Dendritic cell treated with granulocyte-macrophage colony-stimulating factor and Interleukin-4, amounts not matched to agents 40 ng/mL and 50 ng/mL, for 4 days (primary cell): ENCODE measurements at regions not wholly inside any gene's neighbourhood (a gene's known extent, or its start where the extent isn't known, plus 50 kb on each side); places are given as distances from the start of the nearest gene placed in this dataset.

ENCODE experiments used
- H3K27ac Mint-ChIP-seq: one replicate; pipeline ENCODE4 v1.8.0; 2022; ENCODE audit warnings: mild to moderate bottlenecking, mixed read lengths
- H3K27me3 Mint-ChIP-seq: one replicate; pipeline ENCODE4 v1.8.0; 2022; ENCODE audit warnings: mild to moderate bottlenecking, mixed read lengths
- H3K36me3 Mint-ChIP-seq: one replicate; pipeline ENCODE4 v1.8.0; 2022; ENCODE audit warnings: low read depth, mixed read lengths
- H3K4me1 Mint-ChIP-seq: one replicate; pipeline ENCODE4 v1.8.0; 2022; ENCODE audit warnings: low read depth, mixed read lengths
- H3K4me3 Mint-ChIP-seq: one replicate; pipeline ENCODE4 v1.8.0; 2022; ENCODE audit warnings: mild to moderate bottlenecking, moderate library complexity, mixed read lengths
- H3K9me3 Mint-ChIP-seq: one replicate; pipeline ENCODE4 v1.8.0; 2022; ENCODE audit warnings: mixed read lengths
- intact Hi-C: fragments of 100-400 bp; cut with micrococcal nuclease; formaldehyde crosslinking; loops from one replicate; pipeline ENCODE4 v1.15.0; 2022

DNA sequence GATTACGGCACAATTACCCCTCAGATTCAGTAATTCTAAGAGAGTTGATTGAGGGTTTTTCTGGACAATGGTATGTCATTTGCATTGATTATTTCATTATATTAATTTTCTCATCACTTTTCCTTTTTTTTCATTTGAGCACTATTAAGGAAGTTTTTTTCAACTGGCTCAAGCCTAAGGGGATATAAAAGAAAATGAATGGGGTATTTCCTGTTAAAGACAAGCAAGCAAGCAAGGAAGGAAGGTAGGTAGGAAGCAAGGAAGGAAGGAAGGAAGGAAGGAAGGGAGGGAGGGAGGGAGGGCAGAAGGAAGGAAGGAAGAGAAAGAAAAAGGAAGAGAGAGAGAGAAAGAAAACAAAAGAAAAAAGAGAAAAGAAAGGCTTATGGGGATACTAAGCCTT is 620.3 kb downstream of the DIAPH3 start:
- Mint-ChIP-seq H3K27ac (no peak overlapping the region), H3K4me1 (no peaks in the 10 kb centered on the region), H3K9me3 (peaks cover 5% of the 10 kb centered on the region), H3K36me3 (no peaks in the 10 kb centered on the region), H3K27me3 (no peaks in the 10 kb centered on the region), H3K4me3 (no peak overlapping the region)
- intact Hi-C loops: loop anchor here (10.0 kb wide), 1 partner anchor 131 kb away; no protein-coding TSS in a partner anchor

DNA sequence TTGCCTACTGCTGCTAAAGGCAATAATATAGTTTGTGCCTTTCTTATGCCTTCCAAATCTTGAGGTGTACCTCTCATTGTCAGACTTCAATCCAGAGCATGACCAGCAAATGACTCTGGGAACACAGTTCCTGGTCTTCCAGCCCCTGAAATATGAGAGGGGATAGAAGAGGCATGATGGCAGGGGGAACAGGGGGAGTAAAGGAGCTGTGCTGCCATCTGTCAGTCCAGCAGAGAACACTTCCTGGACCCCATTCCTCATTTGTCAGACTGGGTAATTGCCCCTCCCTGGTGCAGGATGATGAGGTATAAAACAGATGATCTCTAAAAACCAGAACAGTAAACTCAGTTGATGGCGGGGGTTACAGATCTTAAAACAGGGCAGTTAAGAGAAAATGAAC is 618.7 kb downstream of the DIAPH3 start:
- Mint-ChIP-seq H3K27ac (no peak overlapping the region), H3K9me3 (peaks cover 16% of the 10 kb centered on the region), H3K27me3 (no peaks in the 10 kb centered on the region), H3K36me3 (no peaks in the 10 kb centered on the region), H3K4me1 (no peaks in the 10 kb centered on the region), H3K4me3 (no peak overlapping the region)
- intact Hi-C loops: loop anchor here (10.0 kb wide), 1 partner anchor 130 kb away; no protein-coding TSS in a partner anchor

DNA sequence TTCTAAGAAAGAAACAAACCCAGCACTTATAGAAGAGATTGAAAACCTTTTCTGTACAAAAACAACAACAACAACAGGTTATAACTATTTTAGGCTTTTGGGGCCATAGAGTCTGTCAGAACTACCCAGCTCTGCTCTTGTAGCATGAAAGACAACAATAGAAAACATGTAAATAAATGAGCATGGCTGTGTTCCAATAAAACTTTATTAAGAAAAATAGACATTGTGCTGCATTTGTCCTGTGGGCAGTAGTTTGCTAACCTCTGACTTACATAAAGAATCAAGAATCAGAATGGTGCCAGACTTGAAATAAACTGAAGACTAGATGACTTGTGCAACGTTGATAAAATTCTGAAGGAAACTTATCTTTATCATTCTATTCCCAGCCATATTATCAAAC is 617.5 kb downstream of the DIAPH3 start:
- no peaks in the 10 kb centered on the region for H3K36me3 Mint-ChIP-seq
- intact Hi-C loops: loop anchor here (10.0 kb wide), 1 partner anchor 129 kb away; no protein-coding TSS in a partner anchor
- H3K4me1 Mint-ChIP-seq: no peaks in the 10 kb centered on the region
- no peak overlapping the region for H3K27ac Mint-ChIP-seq
- H3K9me3 Mint-ChIP-seq: peaks cover 28% of the 10 kb centered on the region
- H3K27me3 Mint-ChIP-seq: no peaks in the 10 kb centered on the region
- H3K4me3 Mint-ChIP-seq: no peak overlapping the region

DNA sequence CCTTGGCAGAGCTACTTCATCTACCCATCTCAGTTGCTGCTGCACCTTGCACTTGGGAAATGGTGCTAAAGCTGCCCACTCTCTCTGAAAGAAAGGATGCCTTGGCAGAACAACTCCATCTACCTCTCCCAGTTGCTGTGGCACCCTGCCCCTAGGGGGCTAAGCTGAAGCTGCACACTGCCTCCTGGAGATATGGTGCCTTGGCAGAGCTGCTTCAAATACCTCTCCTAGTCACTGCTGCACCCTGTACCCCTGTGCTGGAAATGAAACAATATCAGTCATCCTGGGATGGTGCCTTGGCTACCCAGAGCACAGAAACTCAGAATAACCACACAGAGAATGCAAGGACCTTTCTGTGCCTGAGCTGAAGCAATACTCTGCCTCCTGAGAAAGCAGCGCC is 615.8 kb downstream of the DIAPH3 start:
- no peak overlapping the region for H3K27ac Mint-ChIP-seq
- no peaks in the 10 kb centered on the region for H3K27me3 Mint-ChIP-seq
- H3K4me3 Mint-ChIP-seq: no peak overlapping the region
- intact Hi-C loops: loop anchor here (10.0 kb wide), 1 partner anchor 127 kb away; no protein-coding TSS in a partner anchor
- peaks cover 28% of the 10 kb centered on the region for H3K9me3 Mint-ChIP-seq
- H3K4me1 Mint-ChIP-seq: no peaks in the 10 kb centered on the region
- H3K36me3 Mint-ChIP-seq: no peaks in the 10 kb centered on the region

DNA sequence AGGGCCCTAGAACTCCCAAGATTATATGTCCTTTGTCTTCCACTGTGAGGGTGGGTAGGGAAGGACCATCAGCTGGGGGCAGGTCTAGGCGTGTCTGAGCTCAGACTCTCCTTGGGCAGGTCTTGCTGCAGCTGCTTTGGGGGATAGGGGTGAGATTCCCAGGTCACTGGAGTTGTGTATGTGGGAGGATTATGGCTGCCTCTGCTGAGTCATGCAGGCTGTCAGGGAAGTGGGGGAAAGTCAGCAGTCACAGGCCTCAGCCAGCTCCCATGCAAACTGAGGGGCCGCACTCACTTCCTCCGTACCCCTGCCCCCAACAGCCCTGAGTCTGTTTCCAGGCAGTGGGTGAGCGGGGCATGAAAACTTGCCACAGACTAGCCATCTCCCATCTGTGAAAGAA is 600.8 kb downstream of the DIAPH3 start:
- Mint-ChIP-seq H3K4me1 (no peaks in the 10 kb centered on the region), H3K27ac (no peak overlapping the region), H3K36me3 (no peaks in the 10 kb centered on the region), H3K4me3 (no peak overlapping the region), H3K27me3 (no peaks in the 10 kb centered on the region), H3K9me3 (peaks cover 37% of the 10 kb centered on the region)
- intact Hi-C loops: no loop called here

DNA sequence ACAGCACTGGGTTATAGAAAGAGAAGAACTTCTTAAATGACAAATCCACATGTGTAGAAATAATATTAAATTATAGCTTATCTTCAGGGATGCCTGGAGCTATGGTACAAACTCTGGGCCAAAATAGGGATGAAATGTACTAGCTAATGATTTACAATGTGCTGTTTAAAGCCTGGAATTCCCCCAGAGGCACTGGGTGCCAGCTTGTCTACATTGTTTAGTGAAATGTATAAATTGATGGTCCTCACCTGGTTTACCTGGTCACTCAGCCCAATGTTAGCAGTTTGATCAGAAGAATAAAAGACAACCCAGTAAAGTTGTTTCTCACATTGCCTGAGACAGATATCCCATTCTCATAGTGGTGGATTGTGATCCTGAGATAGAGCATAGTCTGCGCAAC is 597.2 kb downstream of the DIAPH3 start:
- Mint-ChIP-seq H3K4me1 (no peaks in the 10 kb centered on the region), H3K4me3 (no peak overlapping the region), H3K9me3 (peaks cover 21% of the 10 kb centered on the region), H3K36me3 (no peaks in the 10 kb centered on the region), H3K27ac (no peak overlapping the region), H3K27me3 (no peaks in the 10 kb centered on the region)
- intact Hi-C loops: no loop called here

DNA sequence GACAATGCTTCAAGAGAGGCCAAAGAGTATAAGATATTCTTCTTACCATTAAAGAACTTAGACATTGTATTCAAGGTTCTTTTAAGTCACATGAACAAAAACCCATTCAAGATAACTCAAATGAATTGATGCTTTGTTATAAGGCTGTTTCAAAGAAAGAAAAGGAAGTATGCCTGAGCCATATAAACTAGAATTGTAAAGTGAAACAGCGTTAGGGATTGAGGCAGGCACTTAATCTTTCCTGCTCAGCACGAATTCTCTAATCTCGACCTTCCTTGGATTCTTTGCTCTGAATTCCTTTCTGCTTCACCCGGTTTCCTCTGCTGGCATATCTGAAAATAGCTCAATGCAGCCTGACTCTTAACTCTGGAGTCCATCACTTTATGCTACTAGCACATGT is 595.4 kb downstream of the DIAPH3 start:
- Mint-ChIP-seq H3K9me3 (peaks cover 17% of the 10 kb centered on the region), H3K36me3 (no peaks in the 10 kb centered on the region), H3K4me1 (no peaks in the 10 kb centered on the region), H3K27ac (no peak overlapping the region), H3K4me3 (no peak overlapping the region), H3K27me3 (no peaks in the 10 kb centered on the region)
- intact Hi-C loops: no loop called here

DNA sequence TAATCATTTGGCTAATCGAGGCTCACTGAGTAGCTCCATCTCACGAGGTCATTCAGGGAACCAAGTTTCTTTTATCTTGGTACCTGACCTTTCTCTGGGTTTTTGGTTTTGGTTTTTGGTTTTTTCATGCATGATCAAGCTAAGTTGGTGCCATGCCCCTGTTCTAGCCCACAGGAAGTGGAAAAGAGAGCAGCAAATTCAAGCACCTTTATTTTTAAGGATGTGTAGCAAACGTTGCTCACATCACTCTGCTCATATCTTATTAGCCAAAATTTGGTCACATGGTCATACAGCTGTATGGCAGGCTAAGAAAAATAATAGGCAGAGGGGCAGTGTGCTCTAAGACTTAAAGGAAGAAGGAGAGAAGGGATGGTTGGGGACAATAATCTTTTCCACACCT is 593.5 kb downstream of the DIAPH3 start:
- no peaks in the 10 kb centered on the region for H3K27me3 Mint-ChIP-seq
- peaks cover 26% of the 10 kb centered on the region for H3K9me3 Mint-ChIP-seq
- H3K36me3 Mint-ChIP-seq: no peaks in the 10 kb centered on the region
- no peak overlapping the region for H3K4me3 Mint-ChIP-seq
- no peak overlapping the region for H3K27ac Mint-ChIP-seq
- no peaks in the 10 kb centered on the region for H3K4me1 Mint-ChIP-seq
- intact Hi-C loops: no loop called here

DNA sequence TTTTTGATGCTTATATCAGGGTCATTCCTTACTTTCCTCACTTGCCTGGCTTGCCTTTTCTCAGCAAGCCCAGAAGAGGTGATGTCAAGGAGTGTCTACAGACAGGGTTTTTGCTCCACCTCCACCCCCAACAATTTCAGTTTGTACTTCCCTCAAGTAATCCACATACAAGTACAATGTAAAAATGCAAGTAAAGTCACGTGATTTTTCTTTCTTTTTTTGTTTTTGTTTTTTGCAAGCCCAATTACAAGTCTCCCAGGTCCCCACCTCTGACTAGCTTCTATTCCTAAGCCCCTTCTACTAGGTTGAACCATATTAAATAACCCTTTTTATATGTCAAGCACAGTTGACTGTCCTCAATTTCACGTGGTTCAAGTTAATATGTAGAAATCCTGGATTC is 579.6 kb downstream of the DIAPH3 start:
- Mint-ChIP-seq H3K27me3 (no peaks in the 10 kb centered on the region), H3K9me3 (no peaks in the 10 kb centered on the region), H3K4me3 (no peak overlapping the region), H3K27ac (no peak overlapping the region), H3K4me1 (no peaks in the 10 kb centered on the region), H3K36me3 (no peaks in the 10 kb centered on the region)
- intact Hi-C loops: no loop called here

DNA sequence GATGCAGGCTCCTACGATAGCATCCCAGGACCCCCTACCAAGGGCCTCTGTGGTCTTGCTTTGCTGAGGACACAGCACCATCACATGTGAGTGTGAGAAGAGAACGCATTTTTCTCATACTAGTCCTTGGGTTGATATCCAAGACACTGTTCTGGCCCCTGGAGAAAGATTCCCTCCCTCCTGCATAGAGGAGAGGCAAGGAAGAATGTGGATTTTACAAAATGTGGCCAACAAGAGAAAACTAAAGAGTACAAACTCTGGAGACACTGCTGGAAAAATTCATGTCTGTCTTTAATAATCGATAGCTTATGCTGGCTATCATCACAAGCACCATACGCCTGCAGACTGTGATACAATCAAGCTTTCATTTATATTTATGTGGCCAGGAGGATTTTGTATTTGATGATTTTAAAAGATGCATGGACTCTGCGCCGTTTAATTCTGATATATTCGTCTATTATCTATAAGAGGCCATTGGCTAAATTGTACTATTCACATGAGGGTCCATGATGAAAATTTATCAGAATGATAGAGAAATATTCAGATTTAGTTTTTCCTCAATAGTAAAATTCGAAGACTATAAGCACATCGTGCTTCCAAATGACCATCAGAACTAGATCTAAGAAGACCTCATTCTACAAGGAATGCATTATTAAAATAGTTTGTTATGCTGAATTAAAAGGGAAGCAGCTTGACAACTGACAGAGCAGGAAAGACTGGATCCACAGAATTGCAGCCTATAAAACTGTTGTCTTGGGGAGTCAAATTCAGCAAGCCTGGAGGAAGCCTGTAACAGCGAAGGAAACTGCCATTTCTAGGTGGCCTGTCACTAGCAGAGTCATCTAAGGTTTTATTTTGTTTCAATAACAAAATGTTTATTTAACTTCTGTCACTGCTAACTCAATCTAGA is 578.7 kb downstream of the DIAPH3 start:
- H3K27ac Mint-ChIP-seq: no peak overlapping the region
- H3K27me3 Mint-ChIP-seq: no peaks in the 10 kb centered on the region
- H3K4me1 Mint-ChIP-seq: no peaks in the 10 kb centered on the region
- no peaks in the 10 kb centered on the region for H3K36me3 Mint-ChIP-seq
- H3K9me3 Mint-ChIP-seq: no peaks in the 10 kb centered on the region
- H3K4me3 Mint-ChIP-seq: no peak overlapping the region
- intact Hi-C loops: no loop called here

DNA sequence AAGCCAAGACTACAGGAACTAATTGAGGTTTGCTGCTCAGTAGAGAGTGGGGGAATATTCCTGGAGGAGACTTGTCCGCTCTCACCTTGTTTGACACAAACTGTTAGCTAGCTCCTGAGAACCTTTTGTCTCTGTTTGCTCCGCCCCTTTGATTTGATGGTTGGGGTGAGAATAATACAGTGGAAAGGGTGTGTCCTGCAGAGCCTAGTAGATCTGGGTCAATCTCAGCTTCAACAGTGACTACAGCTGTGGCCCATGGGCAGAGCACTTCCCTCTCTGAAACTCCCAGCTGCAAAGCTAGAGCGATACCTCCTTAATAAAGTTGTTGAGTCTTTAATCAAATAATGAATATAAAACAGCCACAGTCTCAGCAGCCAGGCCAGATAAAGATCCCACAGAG is 576.7 kb downstream of the DIAPH3 start:
- Mint-ChIP-seq H3K27me3 (no peaks in the 10 kb centered on the region), H3K27ac (no peak overlapping the region), H3K4me1 (no peaks in the 10 kb centered on the region), H3K9me3 (peaks cover 11% of the 10 kb centered on the region), H3K36me3 (no peaks in the 10 kb centered on the region), H3K4me3 (no peak overlapping the region)
- intact Hi-C loops: no loop called here

DNA sequence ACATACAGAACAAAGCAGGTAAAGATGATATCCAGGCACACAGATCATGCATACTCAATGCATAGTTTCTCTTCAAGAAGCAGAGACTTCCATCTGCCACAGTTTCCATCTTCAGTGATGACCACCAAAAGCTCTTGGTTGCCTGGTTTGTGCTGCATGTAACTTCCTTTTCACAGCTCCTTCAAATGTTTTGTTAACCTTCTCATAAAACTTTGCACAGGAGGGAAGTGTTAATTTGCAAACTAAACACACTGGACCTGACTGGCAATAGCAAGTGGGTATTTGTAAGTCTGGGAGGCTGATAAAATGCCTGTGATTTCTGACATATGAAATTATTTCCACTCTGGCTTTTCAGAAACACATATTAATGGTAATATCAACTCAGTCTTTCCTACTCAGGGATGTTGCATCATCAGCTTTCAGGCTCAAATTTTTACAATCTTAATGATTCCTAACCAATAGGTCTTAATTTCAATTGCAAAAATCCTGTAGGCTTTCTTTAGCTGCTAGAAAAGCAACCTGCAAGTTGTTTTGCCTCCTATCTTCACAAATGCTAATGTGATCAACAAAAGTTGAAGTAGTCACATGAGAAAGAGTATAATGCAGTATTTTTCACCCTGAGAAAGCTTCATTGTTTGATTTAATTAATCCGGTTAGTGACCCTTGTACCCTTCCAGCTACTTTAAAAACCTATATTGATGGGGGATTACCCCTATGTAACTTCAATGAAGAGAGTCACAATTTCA is 575.6 kb downstream of the DIAPH3 start:
- Mint-ChIP-seq H3K9me3 (peaks cover 21% of the 10 kb centered on the region), H3K4me3 (no peak overlapping the region), H3K36me3 (no peaks in the 10 kb centered on the region), H3K27me3 (no peaks in the 10 kb centered on the region), H3K27ac (no peak overlapping the region), H3K4me1 (no peaks in the 10 kb centered on the region)
- intact Hi-C loops: no loop called here

DNA sequence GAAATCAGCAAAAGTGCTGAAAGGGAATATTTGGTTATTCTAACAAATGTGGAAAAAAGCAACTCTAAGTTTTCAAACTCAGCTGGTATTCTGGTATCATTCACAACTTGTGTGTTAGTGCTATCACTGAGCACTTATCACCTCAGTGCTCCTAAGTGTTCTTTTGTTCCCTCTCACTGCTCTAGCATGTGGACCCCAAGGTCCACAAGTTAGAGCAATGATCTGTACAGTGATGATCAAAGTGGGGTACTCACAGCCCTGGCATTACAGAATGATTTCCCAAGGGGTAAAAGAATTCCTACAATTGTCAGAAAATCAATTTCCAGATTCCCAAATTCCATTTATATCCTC is 575.0 kb downstream of the DIAPH3 start:
- Mint-ChIP-seq H3K4me3 (no peak overlapping the region), H3K27me3 (no peaks in the 10 kb centered on the region), H3K4me1 (no peaks in the 10 kb centered on the region), H3K36me3 (no peaks in the 10 kb centered on the region), H3K27ac (no peak overlapping the region), H3K9me3 (peaks cover 27% of the 10 kb centered on the region)
- intact Hi-C loops: no loop called here

DNA sequence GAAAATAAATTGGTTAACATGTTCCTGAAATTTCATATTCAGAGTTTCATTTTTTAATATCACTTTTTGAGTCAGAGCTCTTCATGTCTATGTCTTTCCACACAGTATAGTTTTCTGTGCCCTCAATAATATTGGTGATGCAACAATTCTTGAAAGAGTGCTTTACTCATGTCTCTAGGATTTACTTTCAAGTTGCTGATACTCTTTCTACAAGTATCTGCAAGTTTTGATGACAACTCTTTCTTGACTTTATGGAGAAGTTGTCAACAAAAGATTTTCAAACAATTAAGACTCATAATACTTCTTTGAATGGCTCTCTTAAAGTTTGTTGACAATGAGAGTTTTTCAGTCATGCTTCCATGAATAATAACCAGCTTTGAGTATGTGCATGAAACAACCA is 561.7 kb downstream of the DIAPH3 start:
- no peaks in the 10 kb centered on the region for H3K4me1 Mint-ChIP-seq
- H3K27me3 Mint-ChIP-seq: no peaks in the 10 kb centered on the region
- no peaks in the 10 kb centered on the region for H3K36me3 Mint-ChIP-seq
- H3K9me3 Mint-ChIP-seq: peaks cover 28% of the 10 kb centered on the region
- no peak overlapping the region for H3K27ac Mint-ChIP-seq
- H3K4me3 Mint-ChIP-seq: no peak overlapping the region
- intact Hi-C loops: no loop called here
